Lung microvascular endothelial cell (primary cell): ENCODE measurements at regions not wholly inside any gene's neighbourhood (a gene's known extent, or its start where the extent isn't known, plus 50 kb on each side); places are given as distances from the start of the nearest gene placed in this dataset.

ENCODE experiments used
- DNase-seq, 2 donors: peaks; one replicate each; pipeline versions ENCODE4 v3.0.0 to v3.0.0-alpha.2; 2010; ENCODE audit warnings: low read depth in 2 of 2

DNA sequence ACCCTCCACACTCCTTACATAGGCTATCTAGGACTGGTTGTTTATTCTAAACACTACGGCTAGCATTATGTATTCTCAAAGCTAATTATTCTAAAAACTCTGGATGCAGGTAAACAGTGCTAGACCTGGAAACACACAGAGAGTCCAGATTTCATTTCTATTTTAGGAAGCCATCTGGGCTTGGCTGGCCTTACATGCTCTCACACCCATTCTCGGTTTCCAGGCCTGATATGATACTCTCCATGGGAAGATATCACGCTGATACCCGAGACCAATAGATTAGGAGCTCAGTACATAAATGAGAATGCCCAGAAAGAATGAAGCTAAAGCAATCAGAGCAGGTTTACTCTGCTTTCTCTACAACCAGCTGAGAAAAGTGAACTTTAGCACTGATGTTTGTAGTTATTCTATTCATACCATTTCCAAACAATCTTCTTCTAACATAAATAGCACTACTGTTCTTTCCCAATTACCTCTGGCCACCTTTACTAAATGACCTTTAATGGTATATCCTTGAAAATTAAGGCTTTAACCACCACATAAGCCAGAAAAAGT, 973.3 kb downstream of the PCDH18 start:
- no peak for DNase-seq

DNA sequence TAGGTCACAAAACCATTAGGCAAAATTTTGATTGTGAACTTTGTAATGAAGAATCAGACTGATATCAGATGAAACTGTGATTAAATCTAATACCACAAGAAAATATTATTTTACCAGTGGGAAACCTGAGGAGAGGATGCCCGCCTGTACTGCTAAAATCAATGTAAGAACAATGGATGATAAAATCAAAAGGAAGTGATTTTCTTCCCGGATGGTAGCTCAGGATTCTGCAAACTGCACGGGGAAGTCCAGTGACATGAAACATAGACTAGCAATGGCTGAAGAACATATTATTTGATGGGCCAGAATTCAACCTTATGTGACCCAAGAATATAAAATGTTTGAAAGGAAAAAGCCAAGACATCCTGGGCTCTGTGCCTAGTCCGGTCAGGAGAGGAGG, 974.9 kb downstream of the PCDH18 start:
- no peak for DNase-seq

GRCh38 chr4:136554033-136554432, 978.3 kb downstream of the PCDH18 start:
- no peak for DNase-seq

- DNase-seq = no peak
These were observed 980.5 kb downstream of the PCDH18 start for GRCh38 chr4:136551753-136552152.

DNA sequence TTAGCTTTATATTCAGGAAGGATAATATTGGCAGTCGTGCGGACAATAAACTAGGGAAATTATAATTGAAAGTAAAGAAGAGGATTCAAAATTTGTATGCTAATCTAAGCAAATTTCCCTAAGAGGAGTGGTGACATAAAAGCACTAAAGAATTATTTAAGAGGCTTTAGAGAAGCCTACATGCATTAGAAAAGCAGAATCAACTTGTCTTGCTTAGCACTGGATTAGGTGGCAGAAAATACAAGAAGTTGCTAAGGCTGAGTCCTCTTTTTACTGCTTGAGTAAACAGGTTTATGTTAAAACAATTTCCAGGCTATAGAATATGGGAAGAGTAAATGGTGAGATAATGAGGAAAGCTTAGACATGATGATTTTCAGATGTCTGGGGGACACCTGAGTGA, 991.5 kb downstream of the PCDH18 start:
- no peak for DNase-seq

DNA sequence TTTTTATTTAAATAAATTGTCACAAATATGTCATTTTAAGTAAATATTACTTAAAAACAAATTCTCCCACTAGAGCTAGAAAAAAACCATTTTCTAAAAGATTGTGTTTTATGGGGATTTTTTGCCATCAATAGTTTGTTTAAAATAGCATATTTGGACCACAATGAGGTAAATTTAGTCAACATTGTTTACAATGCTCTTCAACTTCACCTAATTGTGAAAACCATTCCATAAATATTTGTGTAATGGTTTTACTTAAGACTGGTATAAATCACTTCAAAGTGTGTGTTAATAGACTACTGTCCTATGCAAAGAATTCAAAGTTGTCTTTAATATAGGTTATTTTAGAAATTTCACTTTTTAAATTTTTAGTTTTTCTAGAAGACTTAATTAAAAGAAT, 1004.2 kb downstream of the PCDH18 start:
- DNase-seq = no peak

DNA sequence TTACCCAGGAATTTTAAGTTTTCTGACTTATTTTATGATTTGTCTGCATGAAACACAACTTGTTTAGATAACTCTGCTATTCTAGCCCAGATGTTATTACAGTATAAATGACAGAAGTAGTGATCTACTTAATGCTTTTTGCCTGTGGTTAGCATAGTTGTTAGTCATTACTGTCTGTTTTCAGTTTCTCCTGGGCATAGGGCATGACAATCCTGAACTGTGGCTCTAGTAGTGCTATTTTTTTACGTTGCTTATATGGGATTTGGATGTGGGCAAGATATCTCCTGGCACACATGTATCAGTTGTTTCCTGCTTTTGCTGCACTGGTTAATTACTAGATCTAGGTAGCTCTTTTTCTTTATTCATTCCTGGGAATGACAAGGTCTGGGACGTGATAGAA, 1005.8 kb downstream of the PCDH18 start:
- no peak for DNase-seq

DNA sequence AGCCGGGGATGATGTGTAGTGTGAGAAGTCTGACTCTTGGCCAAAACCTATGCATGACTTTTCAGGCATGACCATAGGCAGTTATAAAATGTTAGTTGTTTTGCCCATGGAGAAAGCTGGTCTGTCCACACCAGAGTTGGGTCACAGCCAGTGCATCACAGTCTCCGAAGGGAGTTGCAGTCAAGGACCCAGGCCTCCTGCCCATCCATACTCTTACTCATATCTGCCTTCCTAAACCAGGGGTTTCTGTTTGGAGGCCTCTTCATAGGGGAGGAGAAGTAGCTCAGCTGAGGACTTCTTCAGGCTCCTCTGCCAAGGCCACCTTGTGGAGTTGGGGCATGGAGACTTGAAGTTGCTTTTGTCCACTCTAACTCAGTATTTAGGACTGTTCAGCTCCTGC, 1008.3 kb downstream of the PCDH18 start:
- DNase-seq = no peak

GRCh38 chr4:136516371-136516770, 1015.9 kb downstream of the PCDH18 start:
- DNase-seq = no peak

DNA sequence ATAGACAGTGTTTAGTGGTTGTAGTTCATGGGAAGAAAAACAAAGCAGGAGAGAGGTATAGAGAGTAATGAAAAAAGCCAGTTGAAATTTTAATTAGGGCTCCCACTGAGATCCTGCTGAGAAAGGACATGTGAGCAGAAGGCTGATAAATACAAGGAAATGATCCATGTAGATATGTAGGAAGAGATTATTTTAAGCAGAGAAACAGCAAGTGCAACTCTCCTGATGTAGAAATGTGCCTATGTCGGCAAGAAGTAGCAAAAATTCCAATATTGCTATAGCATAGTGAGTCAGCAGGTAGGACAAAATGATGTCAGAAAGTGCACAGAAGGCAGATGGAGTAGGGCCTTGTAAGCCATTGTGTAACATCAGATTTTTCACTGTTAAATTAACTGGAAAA, 1027.3 kb downstream of the PCDH18 start:
- no peak for DNase-seq

DNA sequence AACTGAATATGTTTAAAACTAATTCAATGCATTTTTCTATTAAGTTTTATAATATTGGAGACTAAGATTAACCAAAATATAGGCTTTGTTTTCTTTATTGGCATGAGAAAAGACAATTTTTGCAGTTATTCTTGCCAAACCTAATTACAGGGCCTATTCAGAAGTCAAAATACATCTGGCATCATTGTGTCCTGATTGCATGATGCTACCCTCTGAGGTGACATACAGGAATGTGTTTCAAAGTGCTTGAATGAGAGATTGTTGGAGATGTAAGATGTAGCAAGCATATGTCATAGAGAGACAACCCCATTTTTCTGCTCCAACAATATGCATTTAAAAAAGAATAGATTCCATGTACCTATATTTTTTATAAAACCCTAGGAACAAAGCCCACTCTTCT, 1036.4 kb downstream of the PCDH18 start:
- no peak for DNase-seq

GRCh38 chr4:136495076-136495475, 1037.2 kb downstream of the PCDH18 start:
- no peak for DNase-seq

- no peak for DNase-seq
These were observed 1043.2 kb downstream of the PCDH18 start for GRCh38 chr4:136489101-136489500.

GRCh38 chr4:136484996-136485395, 1047.3 kb downstream of the PCDH18 start:
- DNase-seq = peak in 1 of 2 donors; percentile 0

DNA sequence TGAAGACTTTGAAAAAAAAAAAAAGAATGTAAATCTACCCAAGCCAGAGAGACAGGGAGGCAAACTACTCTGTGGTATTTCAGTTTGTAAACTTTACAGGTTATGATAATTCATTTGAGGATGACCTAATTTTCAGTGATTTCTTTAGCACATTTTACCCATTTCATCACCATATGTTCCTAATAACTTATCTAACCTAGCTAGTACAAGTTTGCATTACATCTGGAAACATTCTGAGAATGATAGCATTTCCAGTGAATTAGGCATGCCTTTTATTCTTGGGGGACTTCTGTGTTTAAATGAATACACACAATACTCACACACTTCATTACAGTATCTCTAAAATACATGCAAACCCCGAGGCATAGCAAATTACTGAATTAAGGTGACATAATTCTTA, 1055.5 kb downstream of the PCDH18 start:
- DNase-seq = no peak

GRCh38 chr4:136471051-136471450, 1061.2 kb downstream of the PCDH18 start:
- no peak for DNase-seq

GRCh38 chr4:136465691-136466090, 1066.6 kb downstream of the PCDH18 start:
- no peak for DNase-seq

- no peak for DNase-seq
These were observed 1068.4 kb downstream of the PCDH18 start for GRCh38 chr4:136463941-136464340.

DNA sequence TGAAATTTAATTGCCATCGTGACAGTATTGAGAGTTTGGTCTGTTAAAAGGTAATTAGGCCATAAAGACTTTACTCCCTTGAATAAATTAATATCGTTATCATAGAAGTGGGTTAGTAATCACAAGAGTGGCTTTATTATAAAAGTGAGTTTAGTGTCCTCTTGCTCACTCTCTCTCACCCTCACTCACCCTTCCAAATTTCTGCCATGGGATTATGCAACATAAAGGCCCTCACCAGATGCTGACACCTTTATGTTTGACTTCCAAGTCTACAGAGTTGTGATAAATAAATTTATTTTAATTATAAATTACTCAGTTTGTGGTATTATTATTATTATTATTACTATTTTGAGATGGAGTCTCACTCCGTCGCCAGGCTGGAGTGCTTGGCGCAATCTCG, 1070.8 kb downstream of the PCDH18 start:
- no peak for DNase-seq

GRCh38 chr4:136458326-136458725, 1074.0 kb downstream of the PCDH18 start:
- no peak for DNase-seq

DNA sequence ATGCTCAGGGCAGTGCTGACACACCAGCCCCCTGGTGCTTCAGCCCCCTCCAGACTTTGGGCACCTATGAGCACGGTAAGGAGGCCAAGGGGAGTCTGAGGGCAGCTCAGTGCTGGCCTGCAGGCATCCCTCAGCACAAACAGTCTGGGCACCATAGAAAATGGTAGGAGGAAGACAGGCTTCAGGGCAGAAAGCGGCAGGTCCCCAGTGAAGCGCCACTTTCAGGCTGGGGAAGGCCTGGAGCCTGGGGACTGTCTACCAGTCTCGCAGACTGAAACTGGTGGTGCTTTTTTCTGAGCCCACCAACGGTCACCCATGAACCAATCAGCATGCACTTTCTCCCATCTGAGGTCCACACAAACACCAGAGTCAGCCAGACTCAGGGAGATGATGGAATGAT, 1074.7 kb downstream of the PCDH18 start:
- no peak for DNase-seq

DNA sequence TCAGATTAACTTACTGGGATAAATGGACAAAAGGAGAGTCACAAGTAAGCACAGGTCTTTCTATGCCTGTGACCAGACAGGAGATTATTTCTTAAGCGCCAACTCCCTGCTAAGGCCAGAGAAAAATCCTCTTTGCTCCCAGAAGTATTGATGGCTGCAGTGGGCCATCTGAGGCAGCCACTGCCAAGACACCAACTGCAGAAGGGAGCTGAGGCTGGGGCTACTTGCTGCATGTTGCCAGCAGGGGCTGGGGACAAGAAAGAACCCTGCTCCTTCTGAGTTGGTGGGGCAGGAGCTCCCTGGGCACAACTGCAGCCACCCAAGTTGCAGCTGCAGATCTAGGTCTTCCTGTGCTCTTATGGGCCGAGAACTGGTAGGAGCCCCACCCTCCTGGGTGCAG, 1075.3 kb downstream of the PCDH18 start:
- DNase-seq = no peak

GRCh38 chr4:136443006-136443405, 1089.3 kb downstream of the PCDH18 start:
- no peak for DNase-seq

- no peak for DNase-seq
These were observed 1089.8 kb downstream of the PCDH18 start for GRCh38 chr4:136442447-136442846.
